PFSK-1 (cell line): ENCODE measurements at regions not wholly inside any gene's neighbourhood (a gene's known extent, or its start where the extent isn't known, plus 50 kb on each side); places are given as distances from the start of the nearest gene placed in this dataset.

ENCODE experiments used
- REST ChIP-seq, 2 experiments: IDR thresholded peaks; 2 replicates each; pipeline versions ENCODE4 v1.6.1 to v1.8.0; 2011 to 2012; ENCODE audit warnings: low read depth in 2 of 2, low read length in 2 of 2, control low read depth in 1 of 2, inconsistent platforms in 1 of 2, mild to moderate bottlenecking in 1 of 2, moderate library complexity in 1 of 2; ENCODE audit not compliant: insufficient read depth in 1 of 2
- SIN3A ChIP-seq: IDR thresholded peaks from 2 replicates; pipeline ENCODE4 v1.6.1; 2012; ENCODE audit warnings: mild to moderate bottlenecking, low read length, moderate library complexity, borderline replicate concordance; ENCODE audit not compliant: insufficient read depth
- TAF1 ChIP-seq: IDR thresholded peaks from 2 replicates; pipeline ENCODE4 v1.6.1; 2012; ENCODE audit warnings: low read length, control low read depth, borderline replicate concordance; ENCODE audit not compliant: insufficient read depth

GRCh38 chr6:92635553-92636153, 783.7 kb downstream of the EPHA7 start:
- TF ChIP-seq SIN3A (no peak), TAF1 (no peak), REST (IDR thresholded peaks at IDR 0.05; ENCODE audit: insufficient read depth in 1 of 2, low read depth in 2 of 2, low read length in 2 of 2) (no peak)
